ENCODE measurements at regions not wholly inside any gene's neighbourhood (a gene's known extent, or its start where the extent isn't known, plus 50 kb on each side); places are given as distances from the start of the nearest gene placed in this dataset.
"Not testable (repeated sequence)": the region's sequence is repeated elsewhere in the genome, so short reads cannot be mapped to it uniquely, and the experiment has no call there.

GRCh38 chr15:62904041-62904910 lies 138.3 kb upstream of the TPM1 start:
- no peak for TF ChIP-seq EZH2 (optimal IDR thresholded peaks at IDR 0.05; ENCODE audit: low read depth, low read length)
- no peak overlapping the region for H3K27ac ChIP-seq (ENCODE audit: low read length)
- DNase-seq = no peak
- H3K4me2 ChIP-seq (ENCODE audit: low read depth, low read length) = no peak overlapping the region
- H3K9ac ChIP-seq (ENCODE audit: low read length) = no peak overlapping the region
- no peak overlapping the region for H3K4me3 ChIP-seq (ENCODE audit: low read length)
- H3K9me3 ChIP-seq (replicated peaks; ENCODE audit: insufficient read depth, low read length) = no peaks in the 10 kb centered on the region
- H3K27me3 ChIP-seq (replicated peaks; ENCODE audit: insufficient read depth, low read length) = no peaks in the 10 kb centered on the region
- H3K79me2 ChIP-seq (ENCODE audit: low read length) = no peaks in the 10 kb centered on the region
- H3K9me2 ChIP-seq (replicated peaks; ENCODE audit: insufficient read depth, low read length) = no peaks in the 10 kb centered on the region
- H3K36me3 ChIP-seq (replicated peaks; ENCODE audit: insufficient read depth, low read length) = no peaks in the 10 kb centered on the region
- H4K20me1 ChIP-seq (ENCODE audit: insufficient read depth, low read length) = no peaks in the 10 kb centered on the region
- no peaks in the 10 kb centered on the region for H3K4me1 ChIP-seq (ENCODE audit: low read length)
- no peaks in the 10 kb centered on the region for H3F3A ChIP-seq (ENCODE audit: insufficient read depth, low read length)
- H2AFZ ChIP-seq (ENCODE audit: low read length) = no peak overlapping the region

- Histone ChIP-seq H3K9me2 (replicated peaks; ENCODE audit: insufficient read depth, low read length) (no peaks in the 10 kb centered on the region), H3K27ac (ENCODE audit: low read length) (no peak overlapping the region), H3K4me2 (ENCODE audit: low read depth, low read length) (no peak overlapping the region), H3K36me3 (replicated peaks; ENCODE audit: insufficient read depth, low read length) (no peaks in the 10 kb centered on the region), H4K20me1 (ENCODE audit: insufficient read depth, low read length) (no peaks in the 10 kb centered on the region), H2AFZ (ENCODE audit: low read length) (no peak overlapping the region), H3K4me3 (ENCODE audit: low read length) (no peak overlapping the region), H3K9ac (ENCODE audit: low read length) (no peak overlapping the region), H3K79me2 (ENCODE audit: low read length) (no peaks in the 10 kb centered on the region), H3K4me1 (ENCODE audit: low read length) (no peaks in the 10 kb centered on the region), H3F3A (ENCODE audit: insufficient read depth, low read length) (no peaks in the 10 kb centered on the region), H3K27me3 (replicated peaks; ENCODE audit: insufficient read depth, low read length) (no peaks in the 10 kb centered on the region), H3K9me3 (replicated peaks; ENCODE audit: insufficient read depth, low read length) (no peaks in the 10 kb centered on the region)
- TF ChIP-seq CTCF (IDR thresholded peaks at IDR 0.05; ENCODE audit: low read length) (no peak), EZH2phosphoT487 (IDR thresholded peaks at IDR 0.05; ENCODE audit: low read length) (no peak), EZH2 (optimal IDR thresholded peaks at IDR 0.05; ENCODE audit: low read depth, low read length) (no peak)
- DNase-seq = no peak
Measured at GRCh38 chr15:62906627-62907026, 135.9 kb upstream of the TPM1 start.

GRCh38 chr15:62907275-62907674 lies 135.3 kb upstream of the TPM1 start:
- H3K27me3 ChIP-seq (replicated peaks; ENCODE audit: insufficient read depth, low read length) = no peaks in the 10 kb centered on the region
- H3K79me2 ChIP-seq (ENCODE audit: low read length) = no peaks in the 10 kb centered on the region
- no peaks in the 10 kb centered on the region for H3K4me1 ChIP-seq (ENCODE audit: low read length)
- no peak overlapping the region for H2AFZ ChIP-seq (ENCODE audit: low read length)
- no peaks in the 10 kb centered on the region for H4K20me1 ChIP-seq (ENCODE audit: insufficient read depth, low read length)
- no peak overlapping the region for H3K9ac ChIP-seq (ENCODE audit: low read length)
- H3K36me3 ChIP-seq (replicated peaks; ENCODE audit: insufficient read depth, low read length) = no peaks in the 10 kb centered on the region
- no peak overlapping the region for H3K27ac ChIP-seq (ENCODE audit: low read length)
- TF ChIP-seq EZH2phosphoT487 (IDR thresholded peaks at IDR 0.05; ENCODE audit: low read length) (no peak), CTCF (IDR thresholded peaks at IDR 0.05; ENCODE audit: low read length) (no peak), EZH2 (optimal IDR thresholded peaks at IDR 0.05; ENCODE audit: low read depth, low read length) (no peak)
- H3K4me3 ChIP-seq (ENCODE audit: low read length) = no peak overlapping the region
- no peaks in the 10 kb centered on the region for H3K9me3 ChIP-seq (replicated peaks; ENCODE audit: insufficient read depth, low read length)
- H3K4me2 ChIP-seq (ENCODE audit: low read depth, low read length) = no peak overlapping the region
- H3K9me2 ChIP-seq (replicated peaks; ENCODE audit: insufficient read depth, low read length) = no peaks in the 10 kb centered on the region
- no peaks in the 10 kb centered on the region for H3F3A ChIP-seq (ENCODE audit: insufficient read depth, low read length)
- DNase-seq = no peak

GRCh38 chr15:62908341-62908740 lies 134.2 kb upstream of the TPM1 start:
- not testable (repeated sequence) for H3K9me2 ChIP-seq (replicated peaks; ENCODE audit: insufficient read depth, low read length); H3F3A ChIP-seq (ENCODE audit: insufficient read depth, low read length); H2AFZ ChIP-seq (ENCODE audit: low read length); H3K4me2 ChIP-seq (ENCODE audit: low read depth, low read length); H3K27ac ChIP-seq (ENCODE audit: low read length); H3K9me3 ChIP-seq (replicated peaks; ENCODE audit: insufficient read depth, low read length); DNase-seq; H4K20me1 ChIP-seq (ENCODE audit: insufficient read depth, low read length); H3K4me3 ChIP-seq (ENCODE audit: low read length); H3K36me3 ChIP-seq (replicated peaks; ENCODE audit: insufficient read depth, low read length); H3K79me2 ChIP-seq (ENCODE audit: low read length); H3K9ac ChIP-seq (ENCODE audit: low read length); H3K27me3 ChIP-seq (replicated peaks; ENCODE audit: insufficient read depth, low read length); H3K4me1 ChIP-seq (ENCODE audit: low read length)

All from MM.1S (cell line).